Endothelial cell of umbilical vein (primary cell): ENCODE measurements at regions not wholly inside any gene's neighbourhood (a gene's known extent, or its start where the extent isn't known, plus 50 kb on each side); places are given as distances from the start of the nearest gene placed in this dataset.

Experiments
- BruUV-seq: library from RNA; stranded (reverse); fragments of 400-500 nt; replicated peaks from 2 replicates; lab custom pipeline; 2021; lab: Mats Ljungman, UMichigan
- CTCF ChIA-PET: fragments of 300-600, 350-600 bp; sonication (Branson Sonifier 250); formaldehyde crosslinking; loops from one replicate; lab custom pipeline; 2021; ENCODE audit warnings: antibody characterized with exemption, inconsistent platforms; lab: Charles Lee
- POLR2A ChIA-PET: fragments of 300-600, 350-600 bp; sonication (Branson Sonifier 250); formaldehyde crosslinking; loops from one replicate; lab custom pipeline; 2021; ENCODE audit warnings: antibody characterized with exemption, inconsistent platforms; lab: Charles Lee
- DNase-seq: peaks from one replicate; pipeline ENCODE4 v3.0.0-alpha.2; 2011; ENCODE audit warnings: low read depth, low spot score
- FAIRE-seq: peaks from 2 replicates; lab custom pipeline; 2011; peaks lifted over from hg19 to GRCh38; lab: Jason Lieb, UNC
- H2AFZ ChIP-seq: 2 replicates; pipeline ENCODE4 v1.6.0; 2012; ENCODE audit warnings: low read depth, low read length, control low read depth, inconsistent platforms
- H3K27ac ChIP-seq: 2 replicates; pipeline ENCODE4 v1.5.1; 2011; ENCODE audit warnings: low read depth, mild to moderate bottlenecking, control low read depth, low read length, moderate library complexity; ENCODE audit not compliant: insufficient read depth
- H3K27me3 ChIP-seq, 2 experiments: 2 replicates each; pipeline versions ENCODE4 v1.6.0 to v1.6.1; 2011; ENCODE audit warnings: low read length in 2 of 2, mixed read lengths in 1 of 2; ENCODE audit not compliant: control insufficient read depth in 2 of 2, insufficient read depth in 2 of 2
- H3K36me3 ChIP-seq, 2 experiments: 2 replicates in 1 of 2; 3 replicates in 1 of 2; pipeline ENCODE4 v1.5.1; 2011; ENCODE audit warnings: low read length in 2 of 2, mild to moderate bottlenecking in 1 of 2, moderate library complexity in 1 of 2; ENCODE audit not compliant: control insufficient read depth in 2 of 2, insufficient read depth in 2 of 2; ENCODE audit errors: extremely low read depth in 1 of 2
- H3K4me1 ChIP-seq: 3 replicates; pipeline ENCODE4 v1.5.1; 2011; ENCODE audit warnings: mild to moderate bottlenecking, low read length; ENCODE audit not compliant: control insufficient read depth, insufficient read depth; ENCODE audit errors: extremely low read depth
- H3K4me2 ChIP-seq: 2 replicates; pipeline ENCODE4 v1.6.1; 2011; ENCODE audit warnings: low read length, control low read depth, mixed read lengths; ENCODE audit not compliant: insufficient read depth
- H3K4me3 ChIP-seq, 3 experiments: fragments of 200-600 bp in 1 of 3; sonication (generic), shearing (Covaris generic) in 1 of 3; replicated peaks in 1 of 3; 2 replicates each; pipeline ENCODE4 v1.5.1; 2011 to 2016; ENCODE audit warnings: control low read depth in 3 of 3, low read length in 3 of 3, mild to moderate bottlenecking in 2 of 3, inconsistent platforms in 1 of 3, low read depth in 1 of 3, moderate library complexity in 1 of 3; ENCODE audit not compliant: insufficient read depth in 1 of 3
- H3K79me2 ChIP-seq: 2 replicates; pipeline ENCODE4 v1.6.0; 2012; ENCODE audit warnings: low read length, inconsistent platforms; ENCODE audit not compliant: control insufficient read depth, insufficient read depth
- H3K9ac ChIP-seq: replicated peaks from 2 replicates; pipeline ENCODE3; 2011; ENCODE audit warnings: low read length, control low read depth; ENCODE audit not compliant: insufficient read depth; ENCODE audit errors: extremely low read depth
- H3K9me1 ChIP-seq: replicated peaks from 3 replicates; pipeline ENCODE4 v1.6.0; 2011; ENCODE audit warnings: mild to moderate bottlenecking, low read length; ENCODE audit not compliant: control insufficient read depth, insufficient read depth; ENCODE audit errors: extremely low read depth
- H3K9me3 ChIP-seq: replicated peaks from 2 replicates; pipeline ENCODE4 v1.5.1; 2012; ENCODE audit warnings: low read length, inconsistent platforms; ENCODE audit not compliant: control insufficient read depth, insufficient read depth
- H4K20me1 ChIP-seq: replicated peaks from 2 replicates; pipeline ENCODE3; 2011; ENCODE audit warnings: mild to moderate bottlenecking, low read length; ENCODE audit not compliant: control insufficient read depth, insufficient read depth; ENCODE audit errors: extremely low read depth
- EZH2 ChIP-seq: IDR thresholded peaks from 2 replicates; pipeline ENCODE4 v1.6.1; 2012; ENCODE audit warnings: borderline replicate concordance, low read depth, mild to moderate bottlenecking, moderate library complexity, low read length, inconsistent platforms; ENCODE audit not compliant: severe bottlenecking
- FOS ChIP-seq: IDR thresholded peaks from 2 replicates; pipeline ENCODE4 v1.6.1; 2011; ENCODE audit warnings: mild to moderate bottlenecking, low read length, moderate library complexity, borderline replicate concordance; ENCODE audit not compliant: insufficient read depth
- GATA2 ChIP-seq: IDR thresholded peaks from 2 replicates; pipeline ENCODE4 v1.7.0; 2011; ENCODE audit warnings: low read depth, mild to moderate bottlenecking, moderate library complexity, mixed read lengths, low read length; ENCODE audit not compliant: insufficient read length, insufficient read depth
- JUN ChIP-seq: IDR thresholded peaks from 2 replicates; pipeline ENCODE4 v1.6.1; 2011; ENCODE audit warnings: borderline replicate concordance, low read depth; ENCODE audit not compliant: insufficient read length, insufficient read depth
- MYC ChIP-seq: IDR thresholded peaks from one replicate; pipeline ENCODE4 v1.6.1; 2011; ENCODE audit warnings: mild to moderate bottlenecking, low read depth, low read length
- POLR2A ChIP-seq: IDR thresholded peaks from 2 replicates; pipeline ENCODE4 v1.6.1; 2012; ENCODE audit warnings: low read depth, mild to moderate bottlenecking, control low read depth, low read length
- POLR2AphosphoS5 ChIP-seq: IDR thresholded peaks from 2 replicates; pipeline ENCODE4 v1.6.1; 2012; ENCODE audit warnings: low read depth, mild to moderate bottlenecking, control low read depth, low read length, moderate library complexity; ENCODE audit not compliant: insufficient read depth
- dilution Hi-C: fragments of 300-500 bp; cut with MboI; formaldehyde crosslinking; loops from one replicate; pipeline ENCODE4 v1.15.0; 2019; ENCODE audit warnings: low sequenced_read_pairs; ENCODE audit not compliant: extremely low pct_ligation_motif_present
- intact Hi-C: fragments of 100-400 bp; cut with micrococcal nuclease; formaldehyde crosslinking; loops from one replicate; pipeline ENCODE4 v1.10.0; 2022
- TF ChIP-seq, protein P1 (sequence below), 2 donors: IDR thresholded peaks; 1 replicate in 1 of 2; 2 replicates in 1 of 2; pipeline ENCODE4 v1.5.1; 2011; ENCODE audit warnings: low read length in 2 of 2, mild to moderate bottlenecking in 2 of 2, moderate library complexity in 2 of 2, control low read depth in 1 of 2, inconsistent platforms in 1 of 2, low read depth in 1 of 2; ENCODE audit not compliant: insufficient read depth in 1 of 2; ENCODE audit errors: extremely low read depth in 1 of 2
- TF ChIP-seq, protein P2 (sequence below): IDR thresholded peaks from 2 replicates; pipeline ENCODE4 v1.6.1; 2011; ENCODE audit not compliant: insufficient read depth, insufficient read length

DNA sequence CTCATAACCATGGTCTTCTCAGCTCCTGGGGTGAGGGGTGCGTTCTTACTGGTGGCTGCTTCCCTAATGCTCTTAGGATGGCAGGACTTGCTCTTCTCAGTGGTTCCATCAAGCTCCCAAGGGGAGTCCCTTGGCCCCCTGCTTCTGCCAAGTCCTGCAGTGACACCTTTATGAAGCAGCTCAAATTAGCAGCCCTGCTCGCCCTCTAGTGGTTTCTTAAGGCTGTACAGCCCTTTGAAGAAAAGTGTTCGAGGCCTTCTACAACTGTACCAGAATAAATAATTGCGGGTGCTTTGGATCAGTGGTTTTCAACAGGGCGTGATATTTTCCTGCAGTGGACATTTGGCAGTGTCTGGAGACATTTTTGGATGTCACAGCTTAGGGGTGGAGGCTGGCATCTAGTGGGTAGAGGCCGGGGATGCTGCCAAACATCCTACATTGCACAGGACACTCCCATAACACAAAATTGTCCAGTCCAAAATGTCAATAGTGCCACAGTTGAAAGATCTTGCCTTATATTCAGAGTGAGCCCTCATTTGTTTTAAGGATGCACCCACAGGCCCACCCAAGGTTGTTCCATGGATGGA is 204.7 kb upstream of the S100G start:
- dilution Hi-C loops, result no loop called here
- H3K4me1 ChIP-seq, result no peaks in the 10 kb centered on the region
- CTCF ChIA-PET, result interaction anchor here (0.6 to 2.4 kb wide), 21 partner anchors 9 to 656 kb away, joined by 3 to 22 read pairs (median 4); partner anchors contain the start of gene GRPR
- no peaks in the 10 kb centered on the region for H4K20me1 ChIP-seq
- H3K9ac ChIP-seq, result no peak overlapping the region
- no peak overlapping the region for H3K4me3 ChIP-seq
- H2AFZ ChIP-seq, result no peak overlapping the region
- TF ChIP-seq, protein P1, sequence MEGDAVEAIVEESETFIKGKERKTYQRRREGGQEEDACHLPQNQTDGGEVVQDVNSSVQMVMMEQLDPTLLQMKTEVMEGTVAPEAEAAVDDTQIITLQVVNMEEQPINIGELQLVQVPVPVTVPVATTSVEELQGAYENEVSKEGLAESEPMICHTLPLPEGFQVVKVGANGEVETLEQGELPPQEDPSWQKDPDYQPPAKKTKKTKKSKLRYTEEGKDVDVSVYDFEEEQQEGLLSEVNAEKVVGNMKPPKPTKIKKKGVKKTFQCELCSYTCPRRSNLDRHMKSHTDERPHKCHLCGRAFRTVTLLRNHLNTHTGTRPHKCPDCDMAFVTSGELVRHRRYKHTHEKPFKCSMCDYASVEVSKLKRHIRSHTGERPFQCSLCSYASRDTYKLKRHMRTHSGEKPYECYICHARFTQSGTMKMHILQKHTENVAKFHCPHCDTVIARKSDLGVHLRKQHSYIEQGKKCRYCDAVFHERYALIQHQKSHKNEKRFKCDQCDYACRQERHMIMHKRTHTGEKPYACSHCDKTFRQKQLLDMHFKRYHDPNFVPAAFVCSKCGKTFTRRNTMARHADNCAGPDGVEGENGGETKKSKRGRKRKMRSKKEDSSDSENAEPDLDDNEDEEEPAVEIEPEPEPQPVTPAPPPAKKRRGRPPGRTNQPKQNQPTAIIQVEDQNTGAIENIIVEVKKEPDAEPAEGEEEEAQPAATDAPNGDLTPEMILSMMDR (IDR thresholded peaks at IDR 0.05; ENCODE audit: extremely low read depth in 1 of 2, insufficient read depth in 1 of 2, low read depth in 1 of 2, low read length in 2 of 2), result peak; percentile 46 to 54
- TF ChIP-seq, protein P2, sequence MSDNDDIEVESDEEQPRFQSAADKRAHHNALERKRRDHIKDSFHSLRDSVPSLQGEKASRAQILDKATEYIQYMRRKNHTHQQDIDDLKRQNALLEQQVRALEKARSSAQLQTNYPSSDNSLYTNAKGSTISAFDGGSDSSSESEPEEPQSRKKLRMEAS, result no peak
- no peaks in the 10 kb centered on the region for H3K79me2 ChIP-seq
- no peaks in the 10 kb centered on the region for H3K9me3 ChIP-seq
- FAIRE-seq, result peak; percentile 63
- H3K4me2 ChIP-seq, result no peak overlapping the region
- H3K27me3 ChIP-seq, result no peaks in the 10 kb centered on the region
- intact Hi-C loops, result loop anchor here (10.0 kb wide), 2 partner anchors 320 to 680 kb away; partner anchors contain the start of gene GRPR
- H3K36me3 ChIP-seq, result no peaks in the 10 kb centered on the region
- H3K27ac ChIP-seq, result no peak overlapping the region
- no TSS peak for BruUV-seq
- POLR2A ChIA-PET, result no interaction called here
- DNase-seq, result peak; percentile 17
- no peaks in the 10 kb centered on the region for H3K9me1 ChIP-seq

DNA sequence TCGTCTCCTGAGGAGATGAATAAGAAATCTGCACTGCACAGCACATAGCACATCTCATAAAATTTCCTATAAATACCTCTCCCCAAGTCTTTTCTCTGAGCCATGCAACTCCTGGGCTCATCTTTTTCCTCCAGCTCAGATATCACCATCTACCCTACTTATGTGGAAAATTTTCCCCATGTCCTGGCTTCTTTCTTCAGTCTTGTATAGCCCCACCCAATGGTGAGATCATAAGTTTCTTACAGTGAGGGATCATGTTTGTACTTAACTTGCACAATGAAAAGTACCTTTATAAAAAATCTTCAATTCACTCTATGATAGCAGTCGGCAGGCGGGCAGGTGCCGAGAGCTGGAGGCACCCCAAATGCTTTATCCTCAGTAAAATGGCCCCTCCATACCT is 198.6 kb upstream of the S100G start:
- Histone ChIP-seq H2AFZ (no peak overlapping the region), H3K4me3 (no peak overlapping the region), H3K9me3 (no peaks in the 10 kb centered on the region), H3K27ac (no peak overlapping the region), H4K20me1 (no peaks in the 10 kb centered on the region), H3K36me3 (no peaks in the 10 kb centered on the region), H3K9ac (no peak overlapping the region), H3K27me3 (no peaks in the 10 kb centered on the region), H3K79me2 (no peaks in the 10 kb centered on the region), H3K4me2 (no peak overlapping the region), H3K4me1 (no peaks in the 10 kb centered on the region), H3K9me1 (no peaks in the 10 kb centered on the region)
- BruUV-seq, result no TSS peak
- no peak for TF ChIP-seq JUN
- no peak for TF ChIP-seq EZH2
- TF ChIP-seq, protein P1 (IDR thresholded peaks at IDR 0.05; ENCODE audit: extremely low read depth in 1 of 2, insufficient read depth in 1 of 2, low read depth in 1 of 2, low read length in 2 of 2), result no peak
- TF ChIP-seq POLR2AphosphoS5, result no peak
- TF ChIP-seq POLR2A, result no peak
- no peak for TF ChIP-seq MYC
- TF ChIP-seq FOS, result no peak
- TF ChIP-seq, protein P2, result no peak
- TF ChIP-seq GATA2, result no peak
- FAIRE-seq, result no peak
- no peak for DNase-seq
- POLR2A ChIA-PET, result no interaction called here
- CTCF ChIA-PET, result no interaction called here
- dilution Hi-C loops (no loop called here), intact Hi-C loops (no loop called here)
